Stimulated activated CD4-positive, alpha-beta T cell treated with anti-CD3 and anti-CD28 coated beads, Interleukin-4, amount 100 ng/mL, for 24 hours (primary cell): ENCODE measurements at regions not wholly inside any gene's neighbourhood (a gene's known extent, or its start where the extent isn't known, plus 50 kb on each side); places are given as distances from the start of the nearest gene placed in this dataset.

Experiments used
- DNase-seq: peaks from one replicate; pipeline ENCODE4 v3.0.0-alpha.2; 2020

DNA sequence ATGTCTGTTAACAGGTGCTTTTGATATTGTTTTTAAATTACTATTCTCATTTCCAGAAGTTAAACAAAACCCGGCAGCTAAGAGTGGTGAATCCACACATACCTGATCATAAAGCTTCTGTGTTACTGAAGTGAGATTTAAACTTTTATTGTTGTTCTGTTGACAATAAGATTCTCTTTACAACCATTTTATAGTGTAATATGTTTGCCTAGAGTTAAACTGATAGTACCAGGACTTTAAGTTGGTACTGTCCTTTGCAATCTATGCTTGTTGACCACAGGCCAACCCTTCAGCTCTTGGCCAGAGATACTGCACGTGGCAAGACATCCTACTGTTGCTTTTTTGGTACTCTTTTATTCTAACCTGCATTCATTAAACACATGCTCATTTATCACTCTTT is 806.2 kb downstream of the MTRR start:
- DNase-seq: no peak

DNA sequence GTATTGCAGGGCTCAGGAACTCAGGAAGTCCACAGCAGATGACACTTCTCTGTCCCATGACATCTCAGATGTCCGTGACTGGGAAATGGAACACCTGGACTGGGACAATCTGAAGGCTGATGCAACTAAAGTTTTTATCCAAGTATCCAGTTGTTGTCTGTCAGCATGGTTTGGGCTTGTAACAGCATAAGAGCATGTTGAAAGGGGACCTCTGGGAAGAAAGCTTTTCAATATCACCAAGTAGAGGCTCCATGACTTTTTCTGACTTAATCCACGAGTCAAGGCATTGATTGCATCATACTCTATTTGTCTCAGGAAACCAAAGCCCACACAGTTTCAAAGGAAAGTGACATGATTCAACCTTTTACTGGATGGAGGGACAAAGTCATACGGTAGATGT is 807.7 kb downstream of the MTRR start:
- no peak for DNase-seq

DNA sequence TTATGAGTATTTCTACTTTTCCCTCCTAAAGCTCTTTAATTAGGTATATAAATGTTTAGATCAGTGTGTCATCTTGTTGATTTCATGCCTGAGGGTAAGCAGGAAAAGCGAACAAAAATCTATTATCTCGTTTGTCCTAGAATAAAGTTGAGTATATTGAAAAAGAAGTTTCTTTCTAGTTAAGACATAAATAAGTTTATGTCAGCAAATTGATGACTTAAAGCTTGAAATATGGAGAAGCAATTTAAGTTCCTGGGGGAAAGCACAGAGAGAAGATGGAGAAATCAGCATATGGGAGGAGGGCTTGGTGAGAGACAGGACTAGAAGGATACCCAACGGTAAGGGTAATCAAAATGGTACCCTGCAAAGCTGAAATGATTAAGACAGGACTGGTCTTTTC is 813.4 kb downstream of the MTRR start:
- no peak for DNase-seq

DNA sequence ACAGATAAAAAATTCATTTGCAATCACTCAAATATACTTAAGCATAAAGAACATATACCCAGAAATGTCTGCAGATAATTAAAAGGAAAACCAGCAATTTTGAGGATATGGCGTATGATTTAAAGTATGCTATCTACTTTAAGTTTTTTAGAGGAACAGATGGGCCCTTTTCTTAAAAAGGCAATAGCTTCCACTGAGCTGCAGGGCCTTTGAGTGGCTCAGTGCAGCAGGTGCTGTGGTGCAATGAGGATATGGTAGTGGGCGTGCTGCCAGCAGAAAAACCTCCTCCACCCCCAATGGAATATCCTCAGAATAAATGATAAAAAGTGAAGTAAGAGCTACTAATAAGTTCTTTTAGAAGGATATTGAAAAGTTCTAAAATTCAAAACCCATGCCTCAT is 814.5 kb downstream of the MTRR start:
- no peak for DNase-seq

DNA sequence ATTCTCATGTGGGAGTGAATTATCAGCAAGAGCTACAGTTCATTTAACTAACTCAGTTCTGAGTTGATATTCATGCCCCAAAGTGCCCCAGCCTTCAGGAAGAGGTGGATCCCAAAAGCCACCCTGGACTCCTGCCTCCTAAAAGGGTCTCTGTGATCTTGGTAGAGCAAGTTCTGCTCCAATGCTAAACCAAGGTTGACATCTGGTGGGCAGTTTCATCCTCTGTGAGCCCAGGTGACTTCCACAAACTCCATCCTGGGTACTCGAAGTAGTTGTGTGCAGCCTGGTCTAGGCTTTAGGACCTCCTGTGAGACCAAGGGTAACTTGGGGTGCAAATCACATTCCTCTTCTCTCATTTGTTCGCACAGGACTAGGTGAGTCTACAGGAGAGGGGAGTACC is 816.8 kb downstream of the MTRR start:
- DNase-seq: no peak

DNA sequence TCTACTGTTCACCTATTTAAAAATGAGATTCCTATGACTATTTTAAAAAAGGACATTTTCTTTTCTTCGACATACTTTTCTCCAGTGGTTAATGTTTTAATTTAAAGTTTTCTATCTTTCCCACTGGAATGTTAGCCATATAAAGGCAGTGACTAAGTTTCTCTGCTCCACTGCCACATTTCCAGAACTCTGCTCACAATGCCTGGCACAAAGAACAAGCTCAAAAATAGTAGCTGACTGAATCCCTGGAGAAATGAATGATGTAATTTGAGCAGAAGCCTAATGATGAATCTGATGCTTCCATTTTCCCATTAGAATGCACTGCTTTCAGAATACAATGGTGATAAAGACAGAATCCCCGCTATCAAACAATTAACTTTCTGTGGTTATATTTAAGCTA is 817.8 kb downstream of the MTRR start:
- no peak for DNase-seq

DNA sequence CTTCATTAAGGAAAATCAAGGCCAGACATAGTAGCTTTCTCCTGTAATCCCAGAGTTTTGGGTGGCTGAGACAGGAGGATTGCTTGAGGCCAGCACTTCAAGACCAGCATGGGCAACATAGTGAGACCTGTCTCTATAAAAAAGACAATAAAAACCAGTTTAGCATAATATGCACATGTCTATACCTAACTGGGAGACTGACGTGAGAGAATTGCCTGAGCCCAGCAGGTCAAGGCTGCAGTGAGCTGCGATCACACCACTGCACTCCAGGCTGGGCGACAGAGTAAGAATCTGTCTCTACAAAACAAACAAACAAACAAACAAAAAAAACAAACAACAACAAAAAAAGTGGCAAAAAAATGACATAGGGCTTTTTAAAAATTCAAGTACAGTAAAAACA is 820.8 kb downstream of the MTRR start:
- no peak for DNase-seq

DNA sequence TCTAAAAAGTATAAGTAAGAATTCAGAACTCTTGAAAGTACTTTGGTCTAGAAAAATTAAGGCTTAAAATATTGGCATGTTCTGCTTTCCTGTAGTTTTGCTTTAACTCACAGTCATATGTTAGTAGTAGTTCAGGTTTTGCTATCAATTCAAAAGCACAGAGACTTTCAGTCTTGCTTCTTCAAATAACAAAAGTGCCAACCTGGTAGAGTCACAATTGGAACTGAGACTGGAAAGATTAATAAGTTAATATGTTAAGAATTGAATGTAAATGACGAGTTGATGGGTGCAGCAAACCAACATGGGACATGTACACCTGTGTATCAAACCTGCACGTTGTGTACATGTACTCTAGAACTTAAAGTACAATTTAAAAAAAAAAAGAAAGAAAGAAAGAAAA is 822.3 kb downstream of the MTRR start:
- no peak for DNase-seq

DNA sequence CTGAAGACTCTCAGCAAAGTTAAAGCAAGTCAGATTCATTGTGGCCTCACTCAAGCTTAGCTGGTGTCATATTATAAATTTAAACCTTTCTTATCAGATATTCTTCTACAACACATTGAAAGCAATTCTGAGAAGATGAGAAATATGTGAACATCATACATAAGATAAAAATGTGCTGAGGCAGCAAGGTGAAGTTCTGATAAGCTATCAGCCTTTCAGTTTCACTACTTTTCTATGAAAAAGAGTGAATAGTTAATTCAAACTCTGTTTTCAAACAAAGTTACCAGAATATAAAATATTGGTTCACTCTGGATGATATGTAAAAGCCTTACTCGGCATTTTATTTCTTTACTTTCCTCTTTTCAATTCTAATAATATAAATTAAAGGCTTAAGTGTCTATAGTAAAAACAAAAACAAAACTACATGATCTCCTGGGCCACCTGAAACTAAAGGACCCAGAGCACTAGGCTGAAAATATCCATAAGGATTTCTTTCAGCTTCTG is 824.4 kb downstream of the MTRR start:
- no peak for DNase-seq

DNA sequence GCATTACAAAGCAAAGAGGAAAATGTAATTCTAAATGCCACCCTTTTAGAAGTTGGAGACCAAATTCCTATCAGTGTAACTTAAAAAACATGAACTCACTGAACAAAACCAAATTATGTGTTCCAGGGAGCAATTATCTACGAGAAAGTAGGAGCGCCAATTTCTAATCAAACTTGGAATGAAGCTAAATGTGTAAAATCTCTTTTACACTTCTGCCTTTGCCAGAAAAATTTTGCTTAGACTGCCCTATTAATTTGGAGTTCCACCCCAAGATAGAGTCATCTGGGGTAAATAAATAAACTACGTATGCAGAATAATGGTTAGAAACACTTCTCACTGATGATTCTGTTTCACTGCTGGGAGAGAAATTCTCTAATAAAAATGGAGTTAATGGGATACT is 825.6 kb downstream of the MTRR start:
- DNase-seq: no peak

DNA sequence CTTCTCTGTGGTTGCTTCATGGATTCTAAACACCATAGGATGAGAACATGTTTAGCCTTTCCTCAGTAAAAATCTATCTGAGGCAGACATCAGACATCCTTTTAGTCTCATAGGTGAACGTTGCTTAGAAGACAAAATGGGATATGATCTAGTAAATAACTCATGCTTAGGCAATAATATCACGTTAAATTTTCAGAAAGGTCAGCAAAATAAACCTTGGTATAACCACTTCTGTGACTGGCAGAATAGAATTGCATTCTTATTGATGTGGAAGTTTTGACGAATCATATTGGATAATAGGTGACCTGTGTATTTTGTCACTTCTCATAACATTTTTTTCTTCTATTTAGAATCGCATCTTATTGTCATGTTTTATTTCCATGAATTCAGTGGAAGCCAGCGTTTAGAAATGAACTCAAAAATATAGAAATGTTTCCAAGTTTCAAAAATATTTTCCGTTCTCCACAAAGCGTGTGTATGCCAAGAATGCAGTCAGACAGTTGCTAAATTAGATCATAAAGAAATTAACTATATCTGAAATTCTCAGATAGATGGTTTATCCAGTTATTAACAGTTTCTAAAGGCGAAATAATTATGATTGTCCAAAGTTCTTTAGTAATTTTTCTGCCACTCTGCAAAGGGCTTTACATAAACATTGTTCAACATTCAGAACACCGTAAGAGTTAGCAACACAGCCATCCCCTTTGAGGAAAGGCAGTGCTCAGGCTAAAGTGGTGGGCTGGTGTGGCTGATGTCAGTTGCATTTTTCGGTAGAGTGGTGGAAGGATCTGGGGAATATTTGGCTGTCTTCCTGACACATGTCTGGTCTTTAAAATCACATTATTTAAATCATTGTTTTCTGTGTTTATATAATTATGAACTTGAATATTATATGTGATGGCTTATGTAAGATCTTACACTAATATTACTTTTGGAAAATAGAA is 827.2 kb downstream of the MTRR start:
- no peak for DNase-seq

DNA sequence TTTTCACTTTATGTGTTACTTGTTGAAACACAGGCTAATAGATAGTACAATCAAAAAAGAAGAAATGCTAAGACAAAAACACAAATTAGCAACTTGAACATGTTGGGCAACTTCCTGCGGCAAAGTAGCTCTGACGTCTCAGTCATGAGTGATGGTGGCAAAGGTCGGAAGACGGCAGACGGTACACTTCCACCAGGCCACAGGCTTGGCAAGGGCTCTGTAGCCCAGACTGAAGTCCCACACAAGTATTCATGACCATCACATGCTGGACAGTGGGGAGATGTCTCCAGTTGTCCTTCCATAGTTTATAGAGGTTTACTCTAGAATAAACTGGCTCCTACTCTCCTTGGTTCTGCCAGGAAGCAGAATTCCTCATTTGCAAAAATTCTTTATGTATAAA is 831.3 kb downstream of the MTRR start:
- DNase-seq: no peak

DNA sequence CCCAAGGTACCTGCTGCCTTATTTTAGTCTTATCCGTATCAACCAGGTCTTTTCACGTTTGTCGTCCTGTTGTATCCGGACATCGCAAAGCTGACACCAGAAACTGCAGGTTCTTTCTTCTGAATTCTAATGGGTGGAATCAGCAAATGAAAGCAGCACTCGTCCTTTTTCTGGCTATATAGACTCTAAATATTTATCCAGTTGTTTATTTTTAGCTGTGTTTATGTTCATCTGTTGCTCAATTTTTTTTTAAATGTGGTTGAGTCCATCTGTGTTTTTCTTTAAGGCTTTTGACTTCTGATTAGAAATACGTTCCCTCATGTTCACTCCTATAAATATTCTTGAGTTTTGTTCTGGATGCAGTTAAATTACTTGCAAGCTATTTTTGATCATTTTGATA is 831.7 kb downstream of the MTRR start:
- DNase-seq: no peak

DNA sequence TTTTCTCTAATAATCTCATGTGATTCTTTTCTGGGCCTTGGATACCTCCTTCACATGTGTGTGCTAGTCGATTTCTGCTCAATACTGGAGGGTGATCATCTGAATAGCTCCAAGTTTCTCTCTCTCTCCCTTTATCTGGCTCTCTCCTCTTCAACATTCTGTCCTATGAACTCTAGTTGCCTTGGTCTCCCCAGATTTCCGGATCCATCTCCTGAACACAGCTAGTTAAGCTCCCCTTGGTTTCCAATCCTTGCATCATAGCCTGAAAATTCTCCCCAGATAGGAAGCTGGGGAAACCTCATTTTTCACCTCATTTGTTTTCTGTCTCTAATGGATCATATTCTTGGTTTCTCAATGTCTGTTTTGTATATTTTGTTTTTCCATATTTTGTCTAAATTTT is 832.3 kb downstream of the MTRR start:
- DNase-seq: no peak

DNA sequence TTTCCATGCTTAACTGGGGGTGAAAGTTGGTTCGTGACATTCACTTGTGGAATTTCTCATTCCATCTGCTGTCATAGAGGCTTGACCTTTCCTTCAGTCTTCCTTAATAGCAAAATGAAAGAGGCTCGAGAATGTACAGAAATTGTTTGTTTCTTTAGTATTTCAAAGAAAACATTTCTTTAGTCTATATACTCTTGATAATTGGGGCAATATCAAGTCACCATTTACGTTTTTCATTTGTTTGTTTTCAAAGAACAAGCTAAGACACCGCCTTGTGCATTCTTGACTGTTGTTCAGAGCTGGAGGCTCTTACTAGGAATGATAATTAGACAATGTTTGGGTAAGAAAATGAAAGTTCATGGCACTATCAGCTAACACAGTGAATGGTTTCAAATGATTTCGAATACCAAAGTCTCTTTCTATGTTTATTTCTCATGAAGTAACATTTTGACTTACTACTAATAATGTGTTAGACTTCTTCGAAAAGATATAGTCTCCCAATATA is 835.4 kb downstream of the SEMA5A start:
- DNase-seq: no peak

DNA sequence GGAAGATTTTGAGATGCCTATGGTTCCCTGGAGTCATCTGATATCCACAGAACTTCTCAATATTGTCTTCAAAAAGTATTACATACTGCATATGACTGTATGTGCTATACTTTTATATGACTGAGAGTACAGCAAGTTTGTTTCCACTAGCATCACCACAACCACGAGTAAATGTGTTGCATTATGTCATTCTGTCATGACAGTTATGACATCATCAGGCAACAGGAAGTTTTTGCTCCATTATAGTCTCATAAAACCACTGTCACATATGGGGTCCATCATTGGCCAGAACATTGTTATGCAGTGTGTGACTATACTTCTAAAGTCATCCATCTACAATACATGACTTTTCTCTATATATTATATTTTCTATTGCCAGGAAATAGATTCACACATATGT is 831.7 kb downstream of the SEMA5A start:
- DNase-seq: no peak

DNA sequence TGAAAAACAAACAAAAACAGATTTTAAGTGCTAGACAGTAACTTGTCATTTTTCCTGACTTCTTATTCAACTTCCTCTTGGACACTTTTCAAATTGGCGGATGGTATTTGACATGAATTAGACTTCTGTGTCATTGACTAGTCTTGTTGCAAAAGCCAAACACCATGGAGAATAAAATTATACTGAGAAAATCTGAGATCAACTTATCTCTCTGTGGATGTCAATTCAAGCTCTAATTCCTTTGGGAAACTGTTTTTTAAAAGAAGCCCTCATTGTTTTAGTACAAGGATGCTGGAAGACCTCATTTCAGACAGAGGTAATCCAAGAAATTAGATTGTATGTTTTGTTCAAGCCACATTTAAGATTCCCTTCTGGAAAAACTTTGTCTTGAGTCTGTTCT is 831.0 kb downstream of the SEMA5A start:
- DNase-seq: no peak

DNA sequence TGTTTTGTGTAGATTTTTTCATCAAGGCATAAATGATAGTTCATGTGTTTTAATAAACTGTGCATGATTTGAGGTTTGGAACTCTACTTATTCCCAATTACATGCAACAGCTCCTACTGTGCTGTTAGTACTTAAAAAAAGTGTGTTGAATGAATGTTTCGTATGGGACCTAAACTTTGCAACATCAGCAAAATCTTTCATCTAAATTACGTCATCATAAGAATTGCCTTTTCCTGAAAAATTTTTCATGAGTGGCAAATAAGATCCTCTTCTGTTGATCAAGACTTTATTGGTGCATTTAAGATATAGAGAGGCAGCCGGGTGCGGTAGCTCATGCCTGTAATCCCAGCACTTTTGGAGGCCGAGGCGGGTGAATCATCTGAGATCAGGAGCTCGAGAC is 826.1 kb downstream of the SEMA5A start:
- no peak for DNase-seq

DNA sequence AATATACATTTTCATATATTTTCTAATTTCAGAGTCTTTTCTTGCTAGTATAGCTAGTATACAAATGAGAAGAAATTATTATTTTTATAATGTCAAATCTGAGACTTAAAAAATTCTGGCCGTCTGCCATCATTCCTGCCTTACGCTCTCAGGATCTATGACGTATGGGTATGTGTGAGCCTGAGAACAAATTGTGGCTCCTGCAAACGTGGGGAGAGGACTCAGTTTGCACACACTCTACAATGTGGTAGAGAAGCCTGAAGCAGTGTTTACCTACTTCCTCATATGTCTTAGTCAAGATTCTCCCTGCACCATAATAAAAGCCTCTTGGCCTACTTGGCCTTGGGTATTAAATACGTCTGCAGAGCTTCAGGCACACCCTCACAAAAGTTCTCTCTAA is 825.4 kb downstream of the SEMA5A start:
- DNase-seq: no peak

DNA sequence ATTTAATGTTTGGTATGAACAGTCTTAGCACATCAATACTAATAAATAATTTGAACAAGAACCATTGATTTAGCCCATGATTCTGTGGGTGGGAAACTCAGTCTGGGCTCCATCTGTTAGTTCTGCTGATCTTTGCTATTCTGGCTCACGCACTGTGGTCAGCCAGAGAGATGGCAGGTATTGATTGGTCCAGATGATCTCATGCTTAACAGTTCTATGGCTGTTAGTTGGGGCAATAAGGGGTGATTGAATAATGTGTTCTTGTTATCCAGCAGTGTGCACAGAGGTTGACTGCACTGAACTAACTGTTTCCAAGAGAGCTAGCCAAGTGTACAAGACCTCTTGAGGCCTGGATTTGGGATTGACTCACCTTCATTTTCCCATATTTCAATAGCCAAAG is 824.3 kb downstream of the SEMA5A start:
- no peak for DNase-seq

DNA sequence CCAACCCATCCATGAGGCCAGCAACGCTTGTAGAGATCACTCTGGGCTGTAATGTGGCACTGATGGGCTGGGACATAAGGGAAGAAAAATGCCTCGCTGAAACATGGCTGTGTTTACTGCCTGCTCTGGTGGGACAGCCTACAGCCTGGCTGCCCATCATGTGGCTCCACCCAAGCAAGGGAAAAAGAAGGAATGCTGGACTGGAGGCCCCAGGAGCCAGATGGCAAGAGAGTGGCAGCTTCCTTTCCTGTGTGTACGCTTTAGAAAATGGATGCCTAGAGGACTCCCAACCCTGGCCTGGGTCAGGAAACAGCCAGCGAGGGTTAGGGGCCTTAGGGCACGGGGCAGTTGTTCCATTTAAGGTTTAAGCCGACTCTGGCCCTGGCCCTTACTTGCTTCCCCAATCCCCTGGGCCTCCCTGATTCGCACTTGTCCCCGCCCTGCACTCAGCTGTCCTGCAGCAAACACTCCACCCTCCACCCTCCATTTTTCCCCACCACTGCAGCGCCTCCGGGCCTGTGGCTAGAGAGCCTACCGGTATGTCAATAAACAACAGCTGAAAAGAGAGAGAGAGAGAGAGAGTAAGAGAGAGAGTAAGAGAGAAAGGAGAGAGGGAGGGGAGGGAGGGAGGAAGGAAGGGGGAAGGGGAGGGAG is 819.4 kb downstream of the SEMA5A start:
- no peak for DNase-seq

DNA sequence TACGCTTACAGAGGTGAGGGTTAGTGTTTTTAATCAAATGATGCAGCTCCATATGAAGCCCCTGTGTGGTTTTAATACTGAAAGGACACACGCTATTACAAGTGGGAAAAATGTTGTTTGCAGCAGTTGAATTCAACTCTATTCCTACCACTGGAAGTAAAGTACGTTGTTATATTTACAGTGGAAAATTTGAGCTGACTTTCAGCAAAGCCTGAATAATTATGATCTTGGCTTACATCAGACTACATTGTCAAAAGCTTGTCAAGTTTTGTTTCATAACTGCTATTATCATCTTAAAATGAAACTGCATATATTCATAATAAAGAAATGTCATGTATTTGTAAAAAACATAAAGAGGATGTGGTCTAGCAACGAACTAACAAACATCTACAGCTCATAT is 818.5 kb downstream of the SEMA5A start:
- DNase-seq: no peak

DNA sequence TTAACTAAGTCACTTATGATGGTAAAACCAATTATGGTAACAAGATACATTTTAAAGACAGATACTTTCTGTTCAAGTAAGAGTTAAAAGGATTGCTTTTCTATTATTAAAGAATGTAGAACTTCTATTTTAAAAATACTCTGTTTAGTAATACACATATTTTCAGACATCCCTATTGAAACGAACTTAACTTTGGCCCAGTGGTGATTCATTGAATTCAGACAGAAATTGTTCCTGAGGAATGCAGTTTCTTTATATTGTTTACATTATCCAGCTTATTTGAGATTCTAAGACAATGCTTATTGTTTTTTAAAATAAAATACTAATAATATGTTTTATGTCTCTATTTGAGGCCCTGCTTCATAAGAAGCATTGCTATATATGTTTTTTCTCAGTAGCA is 816.4 kb downstream of the SEMA5A start:
- no peak for DNase-seq

DNA sequence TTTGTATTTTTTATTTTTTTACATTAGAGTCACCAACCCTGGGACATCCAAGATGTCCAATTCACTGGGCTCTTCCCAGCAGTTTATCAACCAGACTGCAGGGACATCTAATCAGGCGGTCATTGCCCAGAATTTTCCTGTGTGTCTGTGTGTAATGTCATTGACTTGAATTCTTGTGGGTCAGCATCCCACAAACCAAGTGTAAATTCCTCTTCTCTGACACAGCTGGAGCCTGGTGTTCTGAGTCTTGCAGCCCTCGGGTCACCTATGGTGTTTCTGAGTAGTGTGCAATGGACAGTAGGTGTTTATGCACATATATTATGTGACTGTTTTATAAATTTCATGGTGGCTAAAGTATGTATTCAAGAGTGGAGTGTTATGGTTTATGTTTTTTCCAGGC is 815.7 kb downstream of the SEMA5A start:
- no peak for DNase-seq
